Endothelial cell of umbilical vein (primary cell): ENCODE measurements at regions not wholly inside any gene's neighbourhood (a gene's known extent, or its start where the extent isn't known, plus 50 kb on each side); places are given as distances from the start of the nearest gene placed in this dataset.

Experiments
- BruUV-seq: library from RNA; stranded (reverse); fragments of 400-500 nt; replicated peaks from 2 replicates; lab custom pipeline; 2021; lab: Mats Ljungman, UMichigan
- CTCF ChIA-PET: fragments of 300-600, 350-600 bp; sonication (Branson Sonifier 250); formaldehyde crosslinking; loops from one replicate; lab custom pipeline; 2021; ENCODE audit warnings: antibody characterized with exemption, inconsistent platforms; lab: Charles Lee
- POLR2A ChIA-PET: fragments of 300-600, 350-600 bp; sonication (Branson Sonifier 250); formaldehyde crosslinking; loops from one replicate; lab custom pipeline; 2021; ENCODE audit warnings: antibody characterized with exemption, inconsistent platforms; lab: Charles Lee
- DNase-seq: peaks from one replicate; pipeline ENCODE4 v3.0.0-alpha.2; 2011; ENCODE audit warnings: low read depth, low spot score
- FAIRE-seq: peaks from 2 replicates; lab custom pipeline; 2011; peaks lifted over from hg19 to GRCh38; lab: Jason Lieb, UNC
- H2AFZ ChIP-seq: 2 replicates; pipeline ENCODE4 v1.6.0; 2012; ENCODE audit warnings: low read depth, low read length, control low read depth, inconsistent platforms
- H3K27ac ChIP-seq: 2 replicates; pipeline ENCODE4 v1.5.1; 2011; ENCODE audit warnings: low read depth, mild to moderate bottlenecking, control low read depth, low read length, moderate library complexity; ENCODE audit not compliant: insufficient read depth
- H3K27me3 ChIP-seq, 2 experiments: 2 replicates each; pipeline versions ENCODE4 v1.6.0 to v1.6.1; 2011; ENCODE audit warnings: low read length in 2 of 2, mixed read lengths in 1 of 2; ENCODE audit not compliant: control insufficient read depth in 2 of 2, insufficient read depth in 2 of 2
- H3K36me3 ChIP-seq, 2 experiments: 2 replicates in 1 of 2; 3 replicates in 1 of 2; pipeline ENCODE4 v1.5.1; 2011; ENCODE audit warnings: low read length in 2 of 2, mild to moderate bottlenecking in 1 of 2, moderate library complexity in 1 of 2; ENCODE audit not compliant: control insufficient read depth in 2 of 2, insufficient read depth in 2 of 2; ENCODE audit errors: extremely low read depth in 1 of 2
- H3K4me1 ChIP-seq: 3 replicates; pipeline ENCODE4 v1.5.1; 2011; ENCODE audit warnings: mild to moderate bottlenecking, low read length; ENCODE audit not compliant: control insufficient read depth, insufficient read depth; ENCODE audit errors: extremely low read depth
- H3K4me2 ChIP-seq: 2 replicates; pipeline ENCODE4 v1.6.1; 2011; ENCODE audit warnings: low read length, control low read depth, mixed read lengths; ENCODE audit not compliant: insufficient read depth
- H3K4me3 ChIP-seq, 3 experiments: fragments of 200-600 bp in 1 of 3; sonication (generic), shearing (Covaris generic) in 1 of 3; replicated peaks in 1 of 3; 2 replicates each; pipeline ENCODE4 v1.5.1; 2011 to 2016; ENCODE audit warnings: control low read depth in 3 of 3, low read length in 3 of 3, mild to moderate bottlenecking in 2 of 3, inconsistent platforms in 1 of 3, low read depth in 1 of 3, moderate library complexity in 1 of 3; ENCODE audit not compliant: insufficient read depth in 1 of 3
- H3K79me2 ChIP-seq: 2 replicates; pipeline ENCODE4 v1.6.0; 2012; ENCODE audit warnings: low read length, inconsistent platforms; ENCODE audit not compliant: control insufficient read depth, insufficient read depth
- H3K9ac ChIP-seq: replicated peaks from 2 replicates; pipeline ENCODE3; 2011; ENCODE audit warnings: low read length, control low read depth; ENCODE audit not compliant: insufficient read depth; ENCODE audit errors: extremely low read depth
- H3K9me1 ChIP-seq: replicated peaks from 3 replicates; pipeline ENCODE4 v1.6.0; 2011; ENCODE audit warnings: mild to moderate bottlenecking, low read length; ENCODE audit not compliant: control insufficient read depth, insufficient read depth; ENCODE audit errors: extremely low read depth
- H3K9me3 ChIP-seq: replicated peaks from 2 replicates; pipeline ENCODE4 v1.5.1; 2012; ENCODE audit warnings: low read length, inconsistent platforms; ENCODE audit not compliant: control insufficient read depth, insufficient read depth
- H4K20me1 ChIP-seq: replicated peaks from 2 replicates; pipeline ENCODE3; 2011; ENCODE audit warnings: mild to moderate bottlenecking, low read length; ENCODE audit not compliant: control insufficient read depth, insufficient read depth; ENCODE audit errors: extremely low read depth
- EZH2 ChIP-seq: IDR thresholded peaks from 2 replicates; pipeline ENCODE4 v1.6.1; 2012; ENCODE audit warnings: borderline replicate concordance, low read depth, mild to moderate bottlenecking, moderate library complexity, low read length, inconsistent platforms; ENCODE audit not compliant: severe bottlenecking
- FOS ChIP-seq: IDR thresholded peaks from 2 replicates; pipeline ENCODE4 v1.6.1; 2011; ENCODE audit warnings: mild to moderate bottlenecking, low read length, moderate library complexity, borderline replicate concordance; ENCODE audit not compliant: insufficient read depth
- GATA2 ChIP-seq: IDR thresholded peaks from 2 replicates; pipeline ENCODE4 v1.7.0; 2011; ENCODE audit warnings: low read depth, mild to moderate bottlenecking, moderate library complexity, mixed read lengths, low read length; ENCODE audit not compliant: insufficient read length, insufficient read depth
- JUN ChIP-seq: IDR thresholded peaks from 2 replicates; pipeline ENCODE4 v1.6.1; 2011; ENCODE audit warnings: borderline replicate concordance, low read depth; ENCODE audit not compliant: insufficient read length, insufficient read depth
- MAX ChIP-seq: IDR thresholded peaks from 2 replicates; pipeline ENCODE4 v1.6.1; 2011; ENCODE audit not compliant: insufficient read depth, insufficient read length
- MYC ChIP-seq: IDR thresholded peaks from one replicate; pipeline ENCODE4 v1.6.1; 2011; ENCODE audit warnings: mild to moderate bottlenecking, low read depth, low read length
- POLR2A ChIP-seq: IDR thresholded peaks from 2 replicates; pipeline ENCODE4 v1.6.1; 2012; ENCODE audit warnings: low read depth, mild to moderate bottlenecking, control low read depth, low read length
- POLR2AphosphoS5 ChIP-seq: IDR thresholded peaks from 2 replicates; pipeline ENCODE4 v1.6.1; 2012; ENCODE audit warnings: low read depth, mild to moderate bottlenecking, control low read depth, low read length, moderate library complexity; ENCODE audit not compliant: insufficient read depth
- dilution Hi-C: fragments of 300-500 bp; cut with MboI; formaldehyde crosslinking; loops from one replicate; pipeline ENCODE4 v1.15.0; 2019; ENCODE audit warnings: low sequenced_read_pairs; ENCODE audit not compliant: extremely low pct_ligation_motif_present
- intact Hi-C: fragments of 100-400 bp; cut with micrococcal nuclease; formaldehyde crosslinking; loops from one replicate; pipeline ENCODE4 v1.10.0; 2022
- TF ChIP-seq, protein P1 (sequence below), 2 donors: IDR thresholded peaks; 1 replicate in 1 of 2; 2 replicates in 1 of 2; pipeline ENCODE4 v1.5.1; 2011; ENCODE audit warnings: low read length in 2 of 2, mild to moderate bottlenecking in 2 of 2, moderate library complexity in 2 of 2, control low read depth in 1 of 2, inconsistent platforms in 1 of 2, low read depth in 1 of 2; ENCODE audit not compliant: insufficient read depth in 1 of 2; ENCODE audit errors: extremely low read depth in 1 of 2

- H3K27me3 ChIP-seq = no peaks in the 10 kb centered on the region
- ChIA-PET POLR2A (no interaction called here), CTCF (no interaction called here)
- dilution Hi-C loops = no loop called here
- no peak overlapping the region for H3K9ac ChIP-seq
- H2AFZ ChIP-seq = no peak overlapping the region
- no peak for TF ChIP-seq POLR2A
- no peak for TF ChIP-seq MYC
- TF ChIP-seq MAX = no peak
- TF ChIP-seq EZH2 = no peak
- no peak for TF ChIP-seq POLR2AphosphoS5
- TF ChIP-seq, protein P1, sequence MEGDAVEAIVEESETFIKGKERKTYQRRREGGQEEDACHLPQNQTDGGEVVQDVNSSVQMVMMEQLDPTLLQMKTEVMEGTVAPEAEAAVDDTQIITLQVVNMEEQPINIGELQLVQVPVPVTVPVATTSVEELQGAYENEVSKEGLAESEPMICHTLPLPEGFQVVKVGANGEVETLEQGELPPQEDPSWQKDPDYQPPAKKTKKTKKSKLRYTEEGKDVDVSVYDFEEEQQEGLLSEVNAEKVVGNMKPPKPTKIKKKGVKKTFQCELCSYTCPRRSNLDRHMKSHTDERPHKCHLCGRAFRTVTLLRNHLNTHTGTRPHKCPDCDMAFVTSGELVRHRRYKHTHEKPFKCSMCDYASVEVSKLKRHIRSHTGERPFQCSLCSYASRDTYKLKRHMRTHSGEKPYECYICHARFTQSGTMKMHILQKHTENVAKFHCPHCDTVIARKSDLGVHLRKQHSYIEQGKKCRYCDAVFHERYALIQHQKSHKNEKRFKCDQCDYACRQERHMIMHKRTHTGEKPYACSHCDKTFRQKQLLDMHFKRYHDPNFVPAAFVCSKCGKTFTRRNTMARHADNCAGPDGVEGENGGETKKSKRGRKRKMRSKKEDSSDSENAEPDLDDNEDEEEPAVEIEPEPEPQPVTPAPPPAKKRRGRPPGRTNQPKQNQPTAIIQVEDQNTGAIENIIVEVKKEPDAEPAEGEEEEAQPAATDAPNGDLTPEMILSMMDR (IDR thresholded peaks at IDR 0.05; ENCODE audit: extremely low read depth in 1 of 2, insufficient read depth in 1 of 2, low read depth in 1 of 2, low read length in 2 of 2) = no peak
- no peak for TF ChIP-seq GATA2
- TF ChIP-seq JUN = no peak
- no peak for TF ChIP-seq FOS
- no peak for FAIRE-seq
- H3K27ac ChIP-seq = no peak overlapping the region
- no peaks in the 10 kb centered on the region for H3K36me3 ChIP-seq
- H3K4me3 ChIP-seq = no peak overlapping the region
- H3K4me1 ChIP-seq = no peaks in the 10 kb centered on the region
- BruUV-seq = no TSS peak
- H3K9me1 ChIP-seq = no peaks in the 10 kb centered on the region
- H3K79me2 ChIP-seq = no peaks in the 10 kb centered on the region
- H3K9me3 ChIP-seq = no peaks in the 10 kb centered on the region
- intact Hi-C loops = no loop called here
- H3K4me2 ChIP-seq = no peak overlapping the region
- H4K20me1 ChIP-seq = no peaks in the 10 kb centered on the region
- DNase-seq = no peak
Observed at GRCh38 chr6:22499815-22500214, 69.6 kb upstream of the HDGFL1 start.
